ENCODE measurements at regions not wholly inside any gene's neighbourhood (a gene's known extent, or its start where the extent isn't known, plus 50 kb on each side); places are given as distances from the start of the nearest gene placed in this dataset.

- no peak for DNase-seq (ENCODE audit: low read depth in 1 of 2, low spot score in 1 of 2)
Measured at GRCh38 chr6:113073611-113074191, 726.6 kb downstream of the RFPL4B start.

- DNase-seq (ENCODE audit: low read depth in 1 of 2, low spot score in 1 of 2): no peak
Measured at GRCh38 chr6:113076116-113076515, 729.0 kb downstream of the RFPL4B start.

GRCh38 chr6:113076816-113077215, 729.7 kb downstream of the RFPL4B start:
- no peak for DNase-seq (ENCODE audit: low read depth in 1 of 2, low spot score in 1 of 2)

GRCh38 chr6:113077794-113078193, 730.7 kb downstream of the RFPL4B start:
- no peak for DNase-seq (ENCODE audit: low read depth in 1 of 2, low spot score in 1 of 2)

DNA sequence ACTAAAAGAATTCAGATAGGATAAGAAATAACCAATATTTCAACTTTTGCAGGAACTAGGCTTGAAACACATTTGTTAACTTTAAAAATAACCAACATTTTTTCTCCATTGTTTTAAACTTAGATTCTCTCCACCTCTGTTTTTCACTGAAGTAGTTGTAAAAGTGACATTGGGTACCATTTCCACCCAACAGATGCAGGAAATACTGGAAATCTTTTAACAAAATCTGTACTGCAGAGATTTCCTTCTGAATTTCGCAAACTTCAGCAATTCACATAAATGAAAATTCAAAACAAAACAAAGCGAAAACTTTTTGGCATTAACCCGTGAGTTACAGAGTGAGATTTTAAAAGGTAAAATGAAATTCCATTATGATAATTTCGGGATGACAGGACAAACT, 731.7 kb downstream of the RFPL4B start:
- no peak for DNase-seq (ENCODE audit: low read depth in 1 of 2, low spot score in 1 of 2)

DNA sequence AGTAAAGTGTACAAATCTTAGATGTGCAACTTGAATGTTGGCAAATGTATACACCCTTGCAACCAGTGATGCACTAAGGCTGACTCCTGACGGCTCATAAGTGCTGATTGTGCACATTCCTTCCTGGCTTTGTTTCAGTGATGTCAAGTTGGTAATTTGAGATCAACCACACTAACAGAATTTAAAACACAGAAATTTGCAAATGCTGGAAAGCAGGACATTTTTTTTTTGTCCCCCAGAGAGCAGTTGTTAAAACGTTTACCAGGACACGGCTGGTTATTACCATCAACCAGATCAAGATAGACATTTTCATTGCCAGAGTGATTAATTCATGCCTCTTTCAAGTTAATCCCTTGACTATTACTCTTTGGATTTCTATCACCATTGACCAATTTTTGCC, 735.6 kb downstream of the RFPL4B start:
- no peak for DNase-seq (ENCODE audit: low read depth in 1 of 2, low spot score in 1 of 2)

- no peak for DNase-seq (ENCODE audit: low read depth in 1 of 2, low spot score in 1 of 2)
Measured at GRCh38 chr6:113083947-113084346, 736.8 kb downstream of the RFPL4B start.

GRCh38 chr6:113089056-113089455, 741.9 kb downstream of the RFPL4B start:
- DNase-seq (ENCODE audit: low read depth in 1 of 2, low spot score in 1 of 2): no peak

DNA sequence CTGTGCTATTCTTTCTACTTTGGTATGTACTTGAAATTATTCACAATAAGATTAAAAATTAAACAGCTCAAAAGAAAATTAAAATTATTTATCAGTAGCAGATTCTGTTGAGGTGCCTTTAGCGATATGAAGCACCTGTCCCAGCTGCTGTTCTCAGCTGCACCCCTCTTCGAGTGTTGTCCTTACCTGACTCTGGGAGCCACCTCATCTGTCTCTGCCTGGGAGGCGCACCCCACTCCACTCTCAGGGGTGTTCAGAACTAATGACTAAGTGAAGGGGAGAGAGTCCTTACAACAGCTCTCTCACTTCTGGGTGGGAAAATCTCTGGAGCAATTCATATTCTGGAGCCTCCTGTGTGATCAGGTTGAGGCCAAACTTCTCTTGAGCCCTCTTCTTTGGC, 745.7 kb downstream of the RFPL4B start:
- DNase-seq (ENCODE audit: low read depth in 1 of 2, low spot score in 1 of 2): no peak

GRCh38 chr6:113094779-113095178, 747.6 kb downstream of the RFPL4B start:
- no peak for DNase-seq (ENCODE audit: low read depth in 1 of 2, low spot score in 1 of 2)

- DNase-seq (ENCODE audit: low read depth in 1 of 2, low spot score in 1 of 2): no peak
Measured at GRCh38 chr6:113095841-113096240, 748.7 kb downstream of the RFPL4B start.

DNA sequence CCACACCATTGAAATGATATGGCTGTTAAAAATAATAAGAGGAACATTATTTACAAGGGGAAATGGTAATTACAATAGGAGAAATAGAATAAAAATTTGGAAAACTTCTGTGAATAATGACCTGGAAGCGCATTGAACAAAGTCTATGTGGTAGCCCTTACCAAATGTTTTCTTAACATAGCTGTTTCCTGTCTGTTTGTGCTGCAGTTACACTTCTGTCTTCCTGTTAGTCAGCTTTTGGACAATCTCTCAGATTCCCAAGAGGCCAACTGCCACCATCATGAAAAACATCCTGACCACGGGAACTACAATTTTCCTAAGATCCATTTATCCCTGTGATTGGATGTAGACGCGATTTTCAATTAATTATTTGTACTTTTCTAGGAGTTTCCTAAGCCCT, 754.4 kb upstream of the MARCKS start:
- no peak for DNase-seq (ENCODE audit: low read depth in 1 of 2, low spot score in 1 of 2)

DNA sequence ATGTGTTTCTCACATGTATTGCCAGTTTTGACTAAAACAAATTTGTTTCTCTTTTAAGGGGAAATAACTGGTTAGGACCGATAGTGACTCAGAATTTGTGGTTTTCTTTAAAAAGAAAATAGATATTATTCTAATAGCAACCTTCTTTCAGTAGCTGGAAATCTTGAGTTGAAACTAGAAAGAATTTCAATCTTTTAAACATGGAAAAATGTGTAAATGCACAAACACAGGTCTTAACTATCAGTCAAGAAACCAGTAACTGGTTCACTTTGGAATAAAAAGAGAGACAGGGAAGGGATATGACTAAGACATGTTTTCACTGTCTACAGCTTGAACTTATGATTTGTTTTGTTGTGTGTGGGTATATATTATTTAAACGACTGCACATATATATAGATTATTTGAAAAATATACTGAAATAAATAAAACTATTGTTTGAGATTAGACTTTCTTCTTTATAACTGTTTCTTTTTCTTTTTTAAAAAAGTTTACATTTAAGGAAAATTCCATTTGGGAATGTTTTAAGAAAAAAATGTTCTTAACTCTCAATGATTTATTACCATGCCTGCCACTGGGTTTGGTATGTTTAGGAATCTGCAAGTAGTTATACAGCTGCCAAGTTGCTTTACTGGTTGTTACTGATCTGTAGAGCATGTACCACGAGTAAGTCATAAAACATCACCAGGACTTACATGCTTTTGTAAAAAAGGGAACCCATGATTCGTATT, 753.3 kb upstream of the MARCKS start:
- DNase-seq (ENCODE audit: low read depth in 1 of 2, low spot score in 1 of 2): no peak

DNA sequence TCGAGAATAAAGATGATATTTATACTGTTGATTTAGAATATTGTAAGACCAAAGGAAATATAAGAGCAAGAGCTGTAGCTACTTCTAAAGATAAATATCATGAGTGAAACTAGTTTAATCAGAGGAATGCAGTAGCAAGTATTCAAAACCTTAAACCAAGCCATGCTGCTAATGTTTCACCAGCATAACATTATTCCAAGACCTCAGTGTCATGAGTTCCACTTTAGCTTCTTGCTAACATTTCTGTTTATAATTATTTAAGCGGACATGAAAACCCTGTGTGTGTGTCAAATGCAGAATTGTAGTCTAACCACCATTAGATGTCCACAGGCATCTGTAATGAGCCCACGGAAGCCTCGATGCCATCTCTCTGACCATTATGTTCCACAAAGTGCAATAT, 752.6 kb upstream of the MARCKS start:
- DNase-seq (ENCODE audit: low read depth in 1 of 2, low spot score in 1 of 2): no peak

DNA sequence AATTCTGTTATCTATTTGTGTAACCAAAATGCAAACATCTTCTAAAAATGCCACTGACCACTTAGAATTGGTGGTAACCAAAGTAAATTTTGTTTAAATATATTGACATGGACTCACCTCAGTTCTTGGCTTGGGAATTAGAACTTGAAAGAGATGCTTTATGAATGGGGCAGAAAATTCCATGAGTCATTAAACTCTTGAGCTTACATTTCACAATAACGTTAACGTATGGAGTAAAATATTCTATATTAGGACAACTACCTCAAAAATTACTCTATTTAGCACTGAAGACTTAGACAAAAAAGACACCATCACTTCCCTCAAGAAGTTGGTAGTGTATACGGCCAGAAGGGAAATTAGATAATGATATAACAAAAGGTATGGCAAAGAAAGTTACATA, 752.2 kb upstream of the MARCKS start:
- no peak for DNase-seq (ENCODE audit: low read depth in 1 of 2, low spot score in 1 of 2)

GRCh38 chr6:113110211-113110610, 746.9 kb upstream of the MARCKS start:
- no peak for DNase-seq (ENCODE audit: low read depth in 1 of 2, low spot score in 1 of 2)

- DNase-seq (ENCODE audit: low read depth in 1 of 2, low spot score in 1 of 2): no peak
Measured at GRCh38 chr6:113111550-113111949, 745.6 kb upstream of the MARCKS start.

DNA sequence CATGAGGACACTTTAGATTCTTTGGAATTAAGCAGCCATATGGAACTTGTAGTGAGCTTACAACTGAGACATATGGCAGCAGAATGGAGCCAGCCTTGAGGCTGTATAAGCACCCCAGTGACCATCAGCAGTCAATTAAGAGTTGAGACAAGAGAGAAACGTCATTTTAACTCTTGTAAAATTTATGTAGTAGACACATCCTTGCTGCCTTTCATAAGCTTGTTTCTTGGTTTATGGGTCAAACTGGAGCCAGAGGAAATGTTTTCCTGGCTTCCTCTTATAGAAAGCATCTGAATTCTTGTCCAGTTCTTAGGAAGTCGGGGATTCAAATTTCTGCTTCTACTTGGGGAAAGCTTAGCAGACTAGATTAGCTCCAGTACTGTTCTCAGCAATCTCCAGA, 745.1 kb upstream of the MARCKS start:
- no peak for DNase-seq (ENCODE audit: low read depth in 1 of 2, low spot score in 1 of 2)

- DNase-seq (ENCODE audit: low read depth in 1 of 2, low spot score in 1 of 2): no peak
Measured at GRCh38 chr6:113115196-113115595, 741.9 kb upstream of the MARCKS start.

GRCh38 chr6:113120224-113120581, 736.9 kb upstream of the MARCKS start:
- no peak for DNase-seq (ENCODE audit: low read depth in 1 of 2, low spot score in 1 of 2)

DNA sequence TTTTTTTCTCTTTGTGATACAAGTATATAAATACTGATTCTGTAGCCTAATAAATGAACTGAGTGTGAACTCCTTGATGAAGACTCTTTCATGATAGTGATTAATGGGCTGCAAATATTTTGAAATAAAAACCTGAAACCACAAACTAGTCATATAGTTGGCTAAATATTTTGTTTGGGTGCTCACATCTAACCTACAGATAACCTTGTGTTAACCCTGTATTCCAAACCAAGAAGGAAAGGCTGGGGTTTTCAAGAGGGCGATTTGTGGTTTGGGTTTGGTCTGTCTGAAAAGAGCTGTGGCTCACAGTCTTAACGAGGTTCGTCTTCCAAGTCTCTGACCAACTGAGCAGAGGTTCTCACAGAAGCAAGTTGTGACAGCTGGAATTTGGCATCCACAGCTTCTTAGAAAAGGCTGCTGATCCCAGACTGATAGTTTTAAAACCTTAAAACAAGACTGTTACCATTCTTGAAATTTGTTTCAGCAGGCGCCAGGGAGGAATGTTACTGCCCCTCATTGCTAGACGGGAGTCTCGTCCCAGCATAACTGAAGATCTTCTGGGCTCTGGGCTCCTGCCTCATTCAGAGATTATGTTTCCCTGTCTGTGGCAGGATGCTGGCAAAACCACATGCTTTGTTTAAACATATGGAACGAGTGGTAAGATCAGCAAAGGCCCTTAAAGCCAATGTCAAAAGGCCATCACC, 736.4 kb upstream of the MARCKS start:
- no peak for DNase-seq (ENCODE audit: low read depth in 1 of 2, low spot score in 1 of 2)

- no peak for DNase-seq (ENCODE audit: low read depth in 1 of 2, low spot score in 1 of 2)
Measured at GRCh38 chr6:113121571-113121970, 735.6 kb upstream of the MARCKS start.

GRCh38 chr6:113122060-113122459, 735.1 kb upstream of the MARCKS start:
- DNase-seq (ENCODE audit: low read depth in 1 of 2, low spot score in 1 of 2): no peak
